H1 (cell line): ENCODE measurements at regions not wholly inside any gene's neighbourhood (a gene's known extent, or its start where the extent isn't known, plus 50 kb on each side); places are given as distances from the start of the nearest gene placed in this dataset.

ENCODE experiments used
- KDM4A ChIP-seq: IDR thresholded peaks from one replicate; pipeline ENCODE4 v1.7.1; 2012; ENCODE audit warnings: low read depth, mild to moderate bottlenecking, moderate library complexity, low read length, inconsistent platforms; ENCODE audit not compliant: severe bottlenecking
- RFX5 ChIP-seq: IDR thresholded peaks from 2 replicates; pipeline ENCODE4 v1.6.1; 2011; ENCODE audit warnings: low read depth, low read length, improper control_type of control experiment, borderline replicate concordance
- SAP30 ChIP-seq: fragments of 300-600 bp; sonication (generic); IDR thresholded peaks from 2 replicates; pipeline ENCODE4 v1.7.1; 2012; ENCODE audit warnings: low read length, moderate library complexity, mild to moderate bottlenecking, inconsistent platforms; ENCODE audit not compliant: insufficient read depth, insufficient replicate concordance
- SP1 ChIP-seq: IDR thresholded peaks from 2 replicates; pipeline ENCODE4 v1.6.1; 2011; ENCODE audit warnings: low read depth, low read length
- SUZ12 ChIP-seq: fragments of 200-600 bp; sonication (generic); IDR thresholded peaks from 2 replicates; pipeline ENCODE4 v1.6.1; 2012; ENCODE audit warnings: mild to moderate bottlenecking, inconsistent platforms, low read length, moderate library complexity, mixed read lengths
- TAF7 ChIP-seq: optimal IDR thresholded peaks from 2 replicates; pipeline ENCODE3; 2011; ENCODE audit warnings: low read depth, mild to moderate bottlenecking, inconsistent platforms, low read length, moderate library complexity, borderline replicate concordance
- TF ChIP-seq, protein P1 (sequence below), 3 experiments: IDR thresholded peaks; 1 replicate in 2 of 3; 2 replicates in 1 of 3; pipeline versions ENCODE4 v1.5.1 to v1.6.1; 2011; ENCODE audit warnings: low read length in 3 of 3, mild to moderate bottlenecking in 3 of 3, inconsistent platforms in 2 of 3, low read depth in 1 of 3, moderate library complexity in 1 of 3; ENCODE audit not compliant: insufficient read depth in 1 of 3; ENCODE audit errors: control extremely low read depth in 1 of 3
- TF ChIP-seq, protein P2 (sequence below): IDR thresholded peaks from 2 replicates; pipeline ENCODE4 v1.6.1; 2011; ENCODE audit warnings: low read length, improper control_type of control experiment

DNA sequence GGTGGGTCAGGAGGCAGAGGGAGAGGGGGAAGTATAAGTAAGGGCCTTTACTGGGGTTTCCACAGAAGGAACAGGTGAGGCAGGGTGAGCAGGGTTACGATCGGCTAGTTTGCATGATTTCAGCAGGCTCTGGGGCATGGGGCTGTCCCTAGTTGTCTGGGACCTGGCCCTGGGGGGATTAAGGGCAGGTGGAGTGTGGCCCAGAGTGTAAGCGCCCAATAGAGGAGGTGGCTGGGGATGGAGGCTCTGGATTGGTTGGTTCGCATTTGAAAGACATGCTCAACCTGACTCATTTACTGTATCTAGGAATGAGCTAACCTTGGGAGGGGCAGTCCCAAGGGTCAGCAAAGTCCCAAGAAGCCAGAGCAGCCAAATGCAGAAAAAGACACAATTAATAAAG, 230.3 kb downstream of the MAP2K4 start (continued):
- TF ChIP-seq, protein P1, sequence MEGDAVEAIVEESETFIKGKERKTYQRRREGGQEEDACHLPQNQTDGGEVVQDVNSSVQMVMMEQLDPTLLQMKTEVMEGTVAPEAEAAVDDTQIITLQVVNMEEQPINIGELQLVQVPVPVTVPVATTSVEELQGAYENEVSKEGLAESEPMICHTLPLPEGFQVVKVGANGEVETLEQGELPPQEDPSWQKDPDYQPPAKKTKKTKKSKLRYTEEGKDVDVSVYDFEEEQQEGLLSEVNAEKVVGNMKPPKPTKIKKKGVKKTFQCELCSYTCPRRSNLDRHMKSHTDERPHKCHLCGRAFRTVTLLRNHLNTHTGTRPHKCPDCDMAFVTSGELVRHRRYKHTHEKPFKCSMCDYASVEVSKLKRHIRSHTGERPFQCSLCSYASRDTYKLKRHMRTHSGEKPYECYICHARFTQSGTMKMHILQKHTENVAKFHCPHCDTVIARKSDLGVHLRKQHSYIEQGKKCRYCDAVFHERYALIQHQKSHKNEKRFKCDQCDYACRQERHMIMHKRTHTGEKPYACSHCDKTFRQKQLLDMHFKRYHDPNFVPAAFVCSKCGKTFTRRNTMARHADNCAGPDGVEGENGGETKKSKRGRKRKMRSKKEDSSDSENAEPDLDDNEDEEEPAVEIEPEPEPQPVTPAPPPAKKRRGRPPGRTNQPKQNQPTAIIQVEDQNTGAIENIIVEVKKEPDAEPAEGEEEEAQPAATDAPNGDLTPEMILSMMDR (IDR thresholded peaks at IDR 0.05; ENCODE audit: control extremely low read depth in 1 of 3, insufficient read depth in 1 of 3, low read depth in 1 of 3, low read length in 3 of 3), result no peak
- TF ChIP-seq SAP30, result no peak
- TF ChIP-seq SUZ12, result no peak
- no peak for TF ChIP-seq SP1
- no peak for TF ChIP-seq TAF7
- no peak for TF ChIP-seq RFX5
- no peak for TF ChIP-seq KDM4A
- TF ChIP-seq, protein P2, sequence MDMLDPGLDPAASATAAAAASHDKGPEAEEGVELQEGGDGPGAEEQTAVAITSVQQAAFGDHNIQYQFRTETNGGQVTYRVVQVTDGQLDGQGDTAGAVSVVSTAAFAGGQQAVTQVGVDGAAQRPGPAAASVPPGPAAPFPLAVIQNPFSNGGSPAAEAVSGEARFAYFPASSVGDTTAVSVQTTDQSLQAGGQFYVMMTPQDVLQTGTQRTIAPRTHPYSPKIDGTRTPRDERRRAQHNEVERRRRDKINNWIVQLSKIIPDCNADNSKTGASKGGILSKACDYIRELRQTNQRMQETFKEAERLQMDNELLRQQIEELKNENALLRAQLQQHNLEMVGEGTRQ, result no peak
